ENCODE measurements at regions not wholly inside any gene's neighbourhood (a gene's known extent, or its start where the extent isn't known, plus 50 kb on each side); places are given as distances from the start of the nearest gene placed in this dataset.
"Not testable (repeated sequence)": the region's sequence is repeated elsewhere in the genome, so short reads cannot be mapped to it uniquely, and the experiment has no call there.

DNA sequence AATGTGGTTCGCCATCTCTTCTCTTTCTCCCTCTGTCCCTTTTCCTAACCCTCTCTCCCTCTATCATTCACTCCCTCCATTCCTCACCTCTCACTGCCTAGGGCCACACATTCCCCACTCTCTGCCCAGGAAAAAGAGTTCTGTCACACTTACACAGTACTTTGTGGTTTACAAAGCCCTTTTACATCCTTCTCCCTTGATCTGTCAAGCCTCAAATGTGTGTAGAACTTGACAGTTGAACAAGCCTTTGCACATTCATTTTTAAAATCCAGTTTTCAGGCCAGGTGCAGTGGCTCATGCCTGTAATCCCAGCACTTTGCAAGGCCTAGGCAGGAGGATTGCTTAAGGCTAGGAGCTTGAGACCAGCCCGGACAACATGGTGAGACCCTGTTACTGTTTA is 156.3 kb downstream of the VSIG4 start:
- no peak for DNase-seq (ENCODE audit: low spot score)

DNA sequence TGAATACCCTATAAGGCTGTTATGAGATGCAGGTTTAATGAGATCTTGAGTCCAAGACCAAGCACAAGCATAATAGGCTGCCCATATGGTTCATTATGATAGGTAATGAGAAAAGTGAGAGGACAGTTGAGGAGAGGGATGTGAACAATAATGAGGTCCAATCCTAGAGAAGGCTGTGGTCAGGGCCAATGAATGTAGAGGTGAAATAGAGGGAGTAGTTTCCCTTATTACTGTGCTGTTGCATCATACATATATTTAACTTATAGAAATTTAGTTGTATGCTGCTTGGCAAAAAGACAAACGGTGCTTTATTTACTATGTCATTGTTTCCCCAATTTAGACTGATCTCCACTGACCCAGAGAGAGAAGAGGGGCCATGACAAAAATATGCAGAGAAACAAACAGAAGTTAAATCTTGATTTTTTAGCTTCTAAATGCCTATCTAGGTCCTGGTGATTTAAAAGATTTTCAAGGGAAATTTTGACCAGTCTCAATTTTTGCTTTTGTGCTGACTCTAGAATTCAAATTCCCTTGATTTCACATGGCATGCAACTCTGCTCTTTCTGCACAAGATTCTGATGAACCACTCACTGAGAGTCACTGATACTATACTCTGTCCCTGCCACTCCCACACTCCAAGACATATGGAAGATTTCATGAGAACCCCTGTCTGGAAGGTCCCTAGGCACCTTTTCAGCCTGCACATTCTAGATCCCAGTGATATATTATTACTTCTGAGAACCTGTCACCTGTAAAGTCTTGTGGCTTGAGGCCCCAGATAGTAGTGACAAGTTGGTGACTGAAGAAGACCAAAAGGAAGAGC is 159.7 kb downstream of the VSIG4 start:
- no peak for DNase-seq (ENCODE audit: low spot score)

DNA sequence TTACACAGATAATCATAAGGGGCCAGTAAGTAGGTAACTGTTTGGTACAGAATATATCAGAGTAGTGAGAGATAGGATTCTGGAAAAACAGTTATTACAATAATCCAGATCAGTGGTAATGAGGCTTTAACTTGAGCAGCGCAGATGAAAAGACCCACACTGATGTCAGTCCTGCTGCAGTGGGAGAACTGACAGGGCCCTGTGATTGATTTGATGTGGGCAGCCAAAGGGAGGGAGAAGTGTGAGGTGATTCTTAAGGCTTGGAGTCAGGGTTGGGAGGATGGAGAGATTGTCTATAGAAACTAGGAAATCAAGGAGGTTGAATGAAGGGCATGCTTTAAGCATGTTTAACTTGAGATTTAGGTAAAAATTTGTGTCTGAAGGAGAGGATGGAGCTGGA is 161.4 kb downstream of the VSIG4 start:
- DNase-seq (ENCODE audit: low spot score): no peak

DNA sequence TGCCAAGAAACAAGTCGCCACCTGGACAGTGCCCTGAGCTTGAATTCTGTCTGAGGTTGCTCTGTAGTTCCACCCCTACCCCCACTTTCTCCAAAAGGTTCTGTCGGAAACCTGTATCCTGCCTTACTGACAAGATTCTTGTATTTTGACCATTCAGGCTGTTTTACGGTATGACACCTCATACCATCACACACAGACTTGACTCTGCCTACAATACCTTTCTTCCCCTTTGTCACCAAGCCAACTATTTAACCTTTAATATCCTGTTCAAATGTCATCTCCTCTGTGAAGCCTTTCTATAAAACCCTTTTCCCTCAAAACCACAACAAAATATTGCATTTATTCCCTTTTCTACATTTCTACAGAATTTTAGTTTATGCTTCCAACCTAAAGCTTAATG is 161.9 kb downstream of the VSIG4 start:
- DNase-seq (ENCODE audit: low spot score): no peak

DNA sequence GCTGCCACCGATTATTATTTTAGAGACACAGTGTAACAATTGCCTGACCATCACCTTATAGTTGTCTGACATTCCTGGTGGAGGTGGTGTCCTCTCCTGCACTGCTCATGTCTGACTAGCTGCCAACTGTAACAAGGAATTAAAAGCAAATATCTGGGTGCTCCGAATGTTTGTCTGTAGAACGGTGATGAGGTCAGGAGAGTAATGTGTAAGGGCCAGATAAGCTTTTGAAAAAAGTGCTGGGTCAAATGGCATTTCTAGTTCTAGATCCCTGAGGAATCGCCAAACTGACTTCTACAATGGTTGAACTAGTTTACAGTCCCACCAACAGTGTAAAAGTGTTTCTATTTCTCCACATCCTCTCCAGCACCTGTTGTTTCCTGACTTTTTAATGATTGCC is 164.3 kb downstream of the VSIG4 start:
- DNase-seq (ENCODE audit: low spot score): peak; percentile 2

DNA sequence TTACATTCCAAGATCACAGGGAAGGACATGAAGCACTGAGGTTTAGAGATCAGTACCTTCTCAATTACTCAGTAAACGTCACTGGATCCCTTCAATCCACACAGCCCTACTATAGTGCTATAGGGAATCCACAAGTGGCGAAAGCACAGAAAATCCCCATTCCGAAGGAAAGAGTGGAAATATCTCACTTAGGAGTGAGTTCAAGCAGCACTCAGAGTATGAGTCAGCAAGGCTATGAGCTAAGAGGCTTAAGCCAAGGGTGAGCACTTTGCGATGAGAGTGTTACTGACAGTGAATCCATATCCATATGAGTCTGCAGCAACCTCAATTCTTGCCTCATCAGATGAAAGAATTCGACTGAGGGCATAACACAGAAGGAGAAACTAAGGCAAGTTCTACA is 165.1 kb downstream of the VSIG4 start:
- DNase-seq (ENCODE audit: low spot score): no peak

DNA sequence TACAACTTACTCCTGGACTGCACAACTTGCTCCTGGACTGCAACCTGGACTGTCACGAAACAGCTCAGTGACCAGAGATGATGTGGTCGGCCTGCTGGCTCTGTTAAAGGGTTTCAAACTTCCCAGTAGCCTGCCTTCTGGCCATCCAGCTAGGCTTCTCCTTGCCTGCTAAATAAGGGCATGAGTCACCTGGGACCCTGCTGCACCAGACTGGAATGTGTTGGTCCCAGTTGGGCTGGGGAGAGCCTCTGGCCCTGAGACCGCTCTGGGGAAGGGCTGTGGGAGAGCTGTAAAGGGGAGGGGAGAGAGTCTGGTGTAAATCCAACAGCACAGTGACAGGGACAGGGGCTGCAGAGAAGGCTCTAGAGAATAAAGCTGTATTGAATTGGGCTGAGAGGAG is 165.8 kb downstream of the VSIG4 start:
- no peak for DNase-seq (ENCODE audit: low spot score)

DNA sequence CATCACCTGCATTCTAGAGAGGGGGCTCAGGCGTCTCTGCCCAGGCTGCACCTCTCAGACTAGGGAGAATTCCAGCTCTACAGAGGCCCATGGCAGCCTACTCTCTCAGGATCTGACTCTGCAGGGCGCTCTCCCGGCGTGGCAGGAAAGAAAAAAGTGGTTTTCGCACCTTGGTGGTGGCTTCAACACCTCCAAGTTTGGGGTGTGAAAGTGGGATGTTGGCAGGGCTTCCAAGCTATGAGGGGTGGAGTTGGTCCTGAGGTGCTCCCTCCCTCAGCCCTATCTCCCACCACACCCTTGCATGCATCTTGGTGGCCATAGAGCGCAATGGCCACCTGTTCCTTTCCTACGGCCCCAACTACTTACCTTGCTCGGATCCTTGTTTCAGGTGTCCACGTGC is 166.5 kb downstream of the VSIG4 start:
- DNase-seq (ENCODE audit: low spot score): no peak

DNA sequence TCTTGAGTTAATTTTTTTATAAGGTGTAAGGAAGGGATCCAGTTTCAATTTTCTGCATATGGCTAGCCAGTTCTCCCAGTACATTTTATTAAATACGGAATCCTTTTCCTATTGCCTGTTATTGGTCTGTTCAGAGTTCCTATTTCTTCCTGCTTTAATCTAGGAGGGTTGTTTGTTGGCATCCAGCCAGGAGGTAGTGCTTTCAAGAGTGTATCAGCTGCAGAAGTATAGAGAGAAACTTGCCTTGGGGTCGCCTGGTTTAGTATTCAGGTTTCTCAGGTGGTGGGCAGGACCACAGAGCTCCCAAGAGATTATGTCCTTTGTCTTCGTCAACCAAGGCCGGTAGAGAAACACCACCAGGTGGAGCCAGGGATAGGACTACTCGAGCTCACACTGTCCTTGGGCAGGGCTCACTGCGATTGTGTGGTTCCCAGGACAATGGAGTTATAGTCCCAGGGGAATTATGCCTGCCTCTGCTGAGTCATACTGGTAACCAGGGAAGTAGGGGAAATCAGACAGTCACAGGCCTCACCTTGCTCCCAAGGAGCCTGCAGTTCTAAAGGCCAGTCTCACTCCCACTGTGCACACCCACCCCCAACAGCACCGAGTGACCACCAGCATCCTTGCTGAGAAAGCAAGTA is 168.1 kb downstream of the VSIG4 start:
- DNase-seq (ENCODE audit: low spot score): no peak

DNA sequence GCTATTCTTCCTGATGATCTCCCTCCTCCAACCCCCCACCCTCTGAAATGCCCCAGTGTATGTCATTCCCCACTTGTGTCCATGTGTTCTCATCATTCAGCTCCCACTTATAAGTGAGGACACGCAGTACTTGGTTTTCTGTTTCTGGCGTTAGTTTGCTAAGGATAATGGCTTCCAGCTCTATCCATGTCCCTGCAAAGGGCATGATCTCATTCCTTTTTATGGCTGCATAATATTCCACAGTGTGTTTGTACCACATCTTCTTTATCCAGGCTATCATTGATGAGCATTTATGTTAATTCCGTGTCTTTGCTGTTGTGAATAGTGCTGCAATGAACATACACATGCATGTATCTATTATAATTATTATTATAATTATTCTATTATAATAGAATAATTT is 169.3 kb downstream of the VSIG4 start:
- DNase-seq (ENCODE audit: low spot score): not testable (repeated sequence)

DNA sequence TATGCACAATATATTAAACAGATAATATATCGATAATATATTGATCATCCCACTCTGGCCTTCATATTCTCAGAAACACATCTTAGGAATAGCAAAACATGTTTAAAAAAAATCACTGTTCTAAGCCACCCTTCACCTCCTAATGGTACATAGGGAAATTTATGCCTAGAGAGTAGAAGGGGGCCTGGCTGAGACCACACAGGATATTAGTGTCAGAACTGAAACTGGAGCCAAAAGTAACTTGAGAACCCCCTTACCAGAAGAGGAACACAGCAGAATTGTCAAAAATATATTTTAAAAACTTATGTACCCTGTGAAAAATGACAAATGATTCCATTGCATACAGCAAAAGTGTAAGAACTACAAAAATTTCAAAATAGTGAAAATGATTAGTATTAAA is 173.1 kb downstream of the VSIG4 start:
- no peak for DNase-seq (ENCODE audit: low spot score)

DNA sequence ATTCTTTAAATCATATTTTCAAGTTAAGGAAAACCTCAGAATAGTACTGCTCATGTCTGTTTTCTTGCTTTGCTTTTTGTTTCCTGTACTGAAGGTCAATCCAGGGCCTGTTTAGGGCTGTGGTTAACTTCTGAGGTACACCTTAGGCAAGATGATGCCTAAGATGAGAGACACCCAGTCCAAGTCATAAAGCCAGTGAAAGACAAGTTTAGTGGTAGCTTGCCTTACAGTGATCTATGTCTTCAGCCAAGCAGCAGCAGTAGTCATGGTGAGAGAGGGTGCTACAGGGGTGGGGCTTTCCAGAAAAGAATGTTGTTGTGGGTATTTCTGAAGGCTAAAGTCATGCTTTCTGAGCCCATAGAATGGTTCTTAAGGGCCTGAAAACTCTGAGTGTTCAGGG is 173.7 kb downstream of the VSIG4 start:
- DNase-seq (ENCODE audit: low spot score): no peak

DNA sequence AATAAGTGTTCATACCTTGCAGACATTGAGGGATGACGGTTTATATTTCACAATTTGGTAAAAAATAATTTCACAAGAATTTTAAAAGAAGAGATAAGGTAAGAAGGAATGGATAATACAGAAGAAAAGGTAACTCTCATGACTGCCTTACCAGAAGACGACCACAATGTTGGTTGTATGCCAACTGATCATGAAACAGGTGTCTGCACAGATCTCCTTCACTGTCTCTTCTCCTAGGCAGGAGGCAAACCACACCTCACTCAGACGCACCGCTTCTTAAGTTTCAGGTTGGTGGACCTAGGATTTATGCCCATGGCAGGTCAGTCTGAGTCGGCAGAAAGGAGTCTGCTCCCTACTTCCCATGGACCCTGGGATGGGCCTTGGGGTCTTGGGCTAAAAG is 177.2 kb downstream of the VSIG4 start:
- no peak for DNase-seq (ENCODE audit: low spot score)

DNA sequence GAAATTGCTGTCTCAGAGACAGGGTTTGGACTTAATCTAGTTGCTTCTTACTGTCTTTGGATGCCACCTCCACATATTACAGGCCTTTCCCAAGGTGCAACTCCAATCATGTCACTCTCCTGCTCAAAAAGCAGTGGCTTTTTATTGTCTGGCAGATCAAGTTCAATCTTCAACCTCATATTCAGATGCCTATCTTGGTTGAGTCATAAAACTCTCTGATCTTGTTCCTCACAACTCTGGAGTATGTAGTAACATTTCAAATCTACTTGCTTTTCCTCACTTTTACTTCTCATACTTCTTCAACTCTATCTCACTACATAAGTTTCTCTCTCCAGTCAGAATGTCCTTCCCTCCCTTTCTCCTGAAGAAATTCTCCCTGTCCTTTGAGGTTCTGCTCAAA is 180.6 kb downstream of the VSIG4 start:
- DNase-seq (ENCODE audit: low spot score): no peak

DNA sequence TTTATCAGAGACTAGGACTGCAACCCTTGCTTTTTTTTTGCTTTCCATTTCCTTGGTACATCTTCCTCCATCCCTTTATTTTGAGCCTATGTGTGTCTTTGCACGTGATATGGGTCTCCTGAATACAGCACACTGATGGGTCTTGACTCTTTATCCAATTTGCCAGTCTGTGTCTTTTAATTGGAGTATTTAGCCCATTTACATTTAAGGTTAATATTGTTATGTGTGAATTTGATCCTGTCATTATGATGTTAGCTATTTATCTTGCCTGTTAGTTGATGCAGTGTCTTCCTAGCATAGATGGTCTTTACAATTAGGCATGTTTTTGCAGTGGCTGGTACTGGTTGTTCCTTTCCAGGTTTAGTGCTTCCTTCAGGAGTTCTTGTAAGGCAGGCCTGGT is 185.4 kb downstream of the VSIG4 start:
- not testable (repeated sequence) for DNase-seq (ENCODE audit: low spot score)

DNA sequence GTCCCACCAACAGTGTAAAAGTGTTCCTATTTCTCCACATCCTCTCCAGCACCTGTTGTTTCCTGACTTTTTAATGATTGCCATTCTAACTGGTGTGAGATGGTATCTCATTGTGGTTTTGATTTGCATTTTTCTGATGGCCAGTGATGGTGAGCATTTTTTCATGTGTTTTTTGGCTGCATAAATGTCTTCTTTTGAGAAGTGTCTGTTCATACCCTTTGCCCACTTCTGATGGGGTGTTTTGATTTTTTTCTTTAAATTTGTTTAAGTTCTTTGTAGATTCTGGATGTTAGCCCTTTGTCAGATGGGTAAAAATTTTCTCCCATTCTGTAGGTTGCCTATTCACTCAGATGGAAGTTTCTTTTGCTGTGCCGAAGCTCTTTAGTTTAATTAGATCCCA is 183.9 kb downstream of the MSN start:
- DNase-seq (ENCODE audit: low spot score): not testable (repeated sequence)

DNA sequence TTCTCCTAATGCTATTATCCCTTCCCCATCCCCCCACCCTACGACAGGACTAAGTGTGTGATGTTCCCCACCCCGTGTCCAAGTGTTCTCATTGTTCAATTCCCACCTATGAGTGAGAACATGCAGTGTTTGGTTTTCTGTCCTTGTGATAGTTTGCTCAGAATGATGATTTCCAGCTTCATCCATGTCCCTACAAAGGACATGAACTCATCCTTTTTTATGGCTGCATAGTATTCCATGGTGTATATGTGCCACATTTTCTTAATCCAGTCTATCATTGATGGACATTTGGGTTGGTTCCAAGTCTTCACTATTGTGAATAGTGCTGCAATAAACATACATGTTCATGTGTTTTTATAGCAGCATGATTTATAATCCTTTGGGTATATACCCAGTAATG is 183.4 kb downstream of the MSN start:
- not testable (repeated sequence) for DNase-seq (ENCODE audit: low spot score)

DNA sequence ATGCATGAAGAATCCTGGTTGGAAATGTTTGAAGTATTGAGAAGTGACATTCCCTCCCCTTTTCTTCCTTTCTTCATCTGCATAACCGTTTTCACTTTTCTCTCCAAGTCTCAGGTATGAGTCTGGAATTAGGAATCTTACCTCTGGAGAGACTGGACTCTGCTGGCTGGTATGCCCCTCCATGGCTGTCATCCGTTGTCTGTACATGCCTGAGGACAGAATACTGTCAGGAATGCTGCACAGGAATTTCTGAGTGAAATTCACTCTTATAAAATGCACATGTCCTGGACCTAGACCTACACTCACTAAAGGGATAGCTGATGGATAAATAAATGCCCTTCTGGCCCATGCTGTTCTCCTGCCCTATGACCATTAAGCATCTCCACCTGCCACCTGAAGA is 179.5 kb downstream of the MSN start:
- no peak for DNase-seq (ENCODE audit: low spot score)

DNA sequence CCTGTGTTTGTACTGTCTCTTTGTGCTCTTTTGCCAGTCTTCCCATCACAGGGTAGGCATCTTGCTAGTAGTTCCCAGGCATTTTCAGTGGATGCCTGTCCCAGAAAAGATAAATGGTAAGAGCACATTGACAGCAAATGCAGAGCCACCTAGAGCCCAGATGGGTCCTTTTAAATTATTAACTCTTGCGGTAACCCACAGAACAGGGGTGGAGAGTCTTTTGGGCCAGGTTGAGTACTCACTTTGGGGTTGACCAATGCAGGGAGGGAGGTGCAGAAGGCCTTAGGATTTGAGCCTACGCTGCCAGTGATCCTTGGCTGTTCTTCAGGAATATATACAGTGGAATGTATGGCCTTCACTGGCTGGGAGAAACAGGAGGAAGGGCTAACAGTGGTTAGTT is 173.8 kb downstream of the MSN start:
- no peak for DNase-seq (ENCODE audit: low spot score)

DNA sequence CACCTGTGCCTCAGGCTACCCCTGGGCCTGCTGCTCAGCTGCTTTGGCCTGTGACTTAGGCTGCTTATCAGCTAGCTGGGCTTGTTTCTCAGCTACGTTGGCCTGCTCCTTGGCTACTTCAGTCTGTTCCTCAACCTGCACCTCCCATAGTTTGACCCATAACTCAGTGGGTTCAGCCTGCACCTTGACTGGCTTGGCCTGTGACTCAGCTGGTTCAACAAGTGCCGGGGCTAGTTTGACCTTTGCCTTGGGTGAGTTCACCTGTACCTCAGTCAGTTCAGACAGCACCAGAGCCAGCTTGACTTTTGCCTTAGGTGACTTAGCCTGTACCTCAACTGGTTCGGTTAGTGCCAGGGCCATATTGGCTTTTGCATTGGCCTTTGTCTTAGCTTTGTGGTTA is 171.2 kb downstream of the MSN start:
- no peak for DNase-seq (ENCODE audit: low spot score)

DNA sequence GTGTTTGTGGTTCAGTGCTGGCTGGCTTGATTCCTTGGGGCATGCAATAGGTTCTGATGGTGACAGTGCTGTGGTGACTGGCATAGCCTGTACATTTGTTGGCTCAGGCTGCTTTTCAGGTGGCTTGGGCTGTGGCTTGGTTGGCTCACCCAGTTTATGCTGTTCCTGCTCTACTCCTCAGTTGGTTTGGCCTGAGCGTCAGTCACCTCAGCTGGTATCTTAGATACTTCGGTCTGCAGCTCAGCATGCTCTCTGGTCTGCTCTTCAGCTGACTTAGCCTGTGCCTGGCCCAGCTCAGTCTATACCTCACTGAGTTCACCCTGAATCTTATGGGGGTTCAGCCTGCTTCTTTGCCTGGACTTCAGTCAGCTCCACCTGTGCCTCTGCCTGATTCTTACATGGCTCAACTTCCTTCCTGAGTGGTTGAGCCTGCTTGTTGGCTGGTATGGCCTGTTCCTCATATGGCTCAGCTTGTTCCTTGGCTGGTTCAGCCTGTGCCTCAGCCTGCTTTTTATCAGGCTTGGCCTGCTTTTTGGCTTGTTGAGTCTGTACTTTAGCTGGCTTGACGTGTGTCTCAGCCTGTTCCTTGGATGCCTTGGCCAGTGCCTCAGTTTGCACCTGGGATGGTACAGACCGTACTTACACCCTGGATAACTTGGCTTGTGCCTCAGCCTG is 170.6 kb downstream of the MSN start:
- DNase-seq (ENCODE audit: low spot score): no peak

DNA sequence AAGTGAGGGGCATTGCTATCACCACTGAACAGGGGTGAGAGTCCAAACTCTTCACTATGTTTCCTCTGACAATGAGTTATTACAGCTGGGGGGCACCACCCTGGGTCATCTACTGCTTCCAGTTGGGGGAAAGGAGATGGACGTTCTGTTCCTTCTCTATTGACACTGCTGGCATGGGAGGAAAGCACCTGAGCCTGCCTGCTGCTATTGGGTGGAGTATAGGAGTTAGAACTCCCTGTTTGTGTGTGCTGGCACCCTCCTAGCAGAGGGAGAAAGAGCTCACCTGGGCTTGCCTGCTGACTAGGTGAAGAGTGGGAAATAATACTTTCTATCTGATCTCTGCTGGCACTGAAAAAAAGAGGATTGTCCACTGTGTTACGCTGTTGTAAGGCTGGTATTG is 163.8 kb downstream of the MSN start:
- DNase-seq (ENCODE audit: low spot score): no peak

DNA sequence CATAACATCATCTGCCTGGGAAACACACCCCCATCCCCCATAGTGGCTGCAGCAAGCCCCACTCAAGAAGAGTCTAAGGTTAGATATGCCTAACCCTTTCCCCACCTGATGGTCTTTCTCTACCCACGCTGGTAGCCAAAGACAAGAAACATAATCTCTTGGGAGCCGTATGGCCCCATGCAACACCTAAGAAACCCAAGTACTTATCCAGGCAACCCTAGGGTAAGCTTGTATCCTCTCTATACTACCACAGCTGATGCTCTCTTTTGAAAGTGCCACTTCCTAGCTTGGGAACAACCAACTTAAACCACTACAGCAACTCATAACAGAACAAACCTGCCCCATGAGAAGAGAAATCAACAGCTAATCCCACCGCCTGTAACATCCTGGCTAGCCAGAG is 161.1 kb downstream of the MSN start:
- no peak for DNase-seq (ENCODE audit: low spot score)
